Forelimb muscle (tissue), 1 donor: ENCODE measurements at regions not wholly inside any gene's neighbourhood (a gene's known extent, or its start where the extent isn't known, plus 50 kb on each side); places are given as distances from the start of the nearest gene placed in this dataset.
"Not testable (repeated sequence)": the region's sequence is repeated elsewhere in the genome, so short reads cannot be mapped to it uniquely, and the experiment has no call there.

ENCODE experiments used
- DNase-seq: peaks from one replicate; pipeline ENCODE4 v3.0.0-alpha.2; 2013; ENCODE audit warnings: low read depth

GRCh38 chr6:154921482-154921881 lies 73.6 kb upstream of the TIAM2 start:
- DNase-seq, result no peak

GRCh38 chr6:154923199-154923869 lies 71.8 kb upstream of the TIAM2 start:
- DNase-seq, result no peak

DNA sequence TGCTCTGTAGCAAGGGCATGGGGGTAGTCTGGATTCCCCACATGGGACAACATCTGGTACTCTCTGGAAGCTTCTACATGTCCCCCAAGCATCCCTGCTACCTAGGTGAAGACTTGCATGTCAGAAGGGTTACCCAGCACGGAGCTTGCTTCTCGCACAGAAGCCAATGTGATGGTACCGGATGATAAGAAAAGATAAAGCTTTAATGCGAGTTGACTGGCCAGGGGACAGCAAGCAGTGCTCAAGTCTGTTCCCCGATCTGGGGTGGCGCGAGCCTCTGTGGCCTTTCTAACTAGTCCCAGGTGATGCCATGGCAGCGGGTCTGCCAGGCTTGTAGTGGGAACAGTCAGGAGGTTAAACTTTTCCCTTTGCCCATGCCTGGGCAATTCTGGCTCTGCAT lies 70.0 kb upstream of the TIAM2 start:
- no peak for DNase-seq

- no peak for DNase-seq
Measured at GRCh38 chr6:154926366-154926765, 68.7 kb upstream of the TIAM2 start.

DNA sequence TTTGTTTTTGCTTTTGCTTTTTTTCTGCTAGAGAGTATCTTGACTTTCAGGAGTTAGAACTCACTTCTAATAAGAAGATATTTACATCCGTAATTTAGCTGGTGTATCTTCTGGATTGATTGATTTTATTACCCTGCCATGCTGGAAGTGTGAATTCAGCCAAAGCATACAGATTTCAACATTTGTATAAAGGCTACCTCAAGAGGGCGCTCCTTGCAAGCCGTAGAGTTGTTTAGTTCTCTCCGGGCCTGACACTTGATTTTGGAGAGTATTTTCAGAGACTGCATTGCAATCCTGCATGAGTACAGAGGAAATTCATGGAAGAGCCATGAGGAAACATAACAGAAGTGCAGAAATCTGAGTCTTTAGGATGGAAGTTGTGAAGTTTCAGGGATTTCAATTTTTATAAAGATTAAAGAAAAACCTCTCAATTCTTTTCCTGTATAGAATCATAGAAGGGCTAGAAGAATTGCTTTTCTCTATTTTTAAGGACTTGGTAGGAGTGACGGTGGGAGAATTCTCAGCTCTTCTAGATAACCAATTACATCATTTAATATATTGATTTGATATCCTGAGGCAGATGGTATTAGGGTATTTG lies 66.7 kb upstream of the TIAM2 start:
- DNase-seq, result peak; percentile 58

DNA sequence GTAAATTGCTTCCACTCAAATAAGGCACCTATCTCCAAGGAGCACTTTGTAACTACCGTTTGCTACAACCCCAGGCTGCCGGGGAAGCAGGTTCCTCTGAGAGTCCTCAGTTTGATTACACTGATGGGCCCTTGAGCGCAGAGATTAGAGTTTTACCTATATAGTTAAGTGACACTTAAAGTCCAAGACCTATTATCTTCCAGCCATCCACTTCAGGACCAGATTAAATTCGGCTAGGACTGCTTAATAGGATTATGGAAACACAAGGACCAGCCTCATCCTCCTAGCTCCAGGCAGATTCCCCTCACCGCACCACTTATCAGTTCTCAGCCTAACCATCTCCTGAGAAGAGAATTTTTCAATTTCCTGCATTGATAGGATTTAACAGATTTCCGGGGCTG lies 64.7 kb upstream of the TIAM2 start:
- DNase-seq, result no peak

DNA sequence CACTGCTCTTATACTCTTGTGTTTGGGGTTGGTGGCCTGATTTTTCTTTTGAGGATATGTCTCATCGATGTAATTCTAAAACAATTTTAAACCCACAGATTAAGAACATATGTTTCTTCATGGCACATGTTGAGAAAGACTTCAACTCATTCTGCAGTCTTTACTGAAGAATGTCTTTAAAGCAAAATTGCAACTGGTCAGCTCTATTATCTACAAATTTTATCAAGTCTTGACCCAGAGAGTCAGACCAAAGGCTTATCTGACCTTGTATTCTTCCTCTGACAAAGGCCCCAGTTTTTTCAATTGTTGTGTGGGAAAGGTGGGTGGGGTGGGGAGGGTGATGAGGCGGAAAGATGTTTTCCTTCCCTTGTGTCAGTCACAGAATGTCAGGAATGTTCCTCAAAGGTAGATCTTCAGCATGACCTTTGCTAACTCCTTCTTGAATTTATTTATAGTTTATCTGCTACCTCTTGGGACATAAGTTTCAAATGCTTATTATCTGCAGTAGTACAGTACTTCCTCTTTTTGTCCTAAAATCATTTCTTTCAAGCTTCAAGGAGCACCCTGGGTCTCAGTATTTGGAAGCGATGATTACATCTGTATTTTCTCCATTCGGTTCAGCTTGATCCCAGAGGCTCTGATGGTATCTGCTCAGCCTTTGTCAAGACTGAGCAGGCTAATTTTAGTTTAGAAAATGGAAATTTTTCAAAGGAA lies 63.2 kb upstream of the TIAM2 start:
- no peak for DNase-seq

DNA sequence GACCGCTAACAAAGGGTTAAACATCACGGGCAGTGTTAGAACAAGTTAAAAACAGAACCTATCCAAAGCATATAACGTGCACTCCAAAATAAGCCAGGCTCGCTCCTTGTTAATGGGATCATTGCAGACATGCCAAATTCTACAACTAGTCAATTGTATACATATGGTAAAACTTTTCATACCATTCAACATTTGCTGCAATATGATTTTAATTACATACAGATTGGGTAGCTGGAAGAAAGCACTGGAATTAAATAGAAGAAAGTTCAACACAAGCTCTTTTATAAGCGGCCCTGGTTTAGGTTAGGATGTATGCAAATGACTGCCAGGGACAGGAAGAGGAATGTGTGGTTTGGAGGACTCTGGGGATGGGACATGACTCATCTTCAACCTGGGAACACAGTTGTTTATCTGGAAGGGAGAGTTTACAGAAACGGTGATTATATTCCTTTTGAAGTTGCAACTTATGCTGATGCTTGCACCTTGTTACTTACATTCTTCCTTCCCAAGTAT lies 62.5 kb upstream of the TIAM2 start:
- DNase-seq, result peak; percentile 62

DNA sequence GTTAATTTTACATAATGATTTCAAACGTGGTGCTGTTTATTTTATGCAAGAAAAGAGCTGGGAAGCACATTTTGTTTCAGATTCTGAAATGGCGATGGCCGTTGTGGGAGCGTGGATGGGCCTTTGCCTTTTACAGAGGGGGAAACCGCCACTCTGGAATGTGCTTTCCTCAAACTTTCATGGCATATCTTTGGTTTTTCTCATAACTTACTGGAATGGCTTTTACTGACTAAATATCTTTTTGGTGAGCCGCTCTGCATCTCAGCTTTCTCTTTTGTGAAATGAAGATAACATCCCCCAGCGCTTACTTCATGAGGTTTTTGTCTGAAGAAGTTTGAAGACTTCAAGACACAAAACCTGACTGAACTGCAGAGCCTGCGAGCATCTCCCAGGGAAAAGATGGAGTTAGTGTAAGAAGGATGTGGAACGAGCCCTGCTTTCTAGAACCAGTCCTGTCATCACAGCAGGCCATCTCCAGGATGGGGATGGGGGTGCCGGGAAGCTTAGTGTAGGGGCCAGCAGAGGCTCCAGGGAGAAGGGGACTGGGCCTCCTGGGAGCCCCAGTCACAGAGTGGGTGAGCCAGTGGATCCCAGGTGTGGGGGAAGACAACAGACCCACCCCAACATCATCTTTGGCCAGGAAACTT lies 61.8 kb upstream of the TIAM2 start:
- DNase-seq, result no peak

DNA sequence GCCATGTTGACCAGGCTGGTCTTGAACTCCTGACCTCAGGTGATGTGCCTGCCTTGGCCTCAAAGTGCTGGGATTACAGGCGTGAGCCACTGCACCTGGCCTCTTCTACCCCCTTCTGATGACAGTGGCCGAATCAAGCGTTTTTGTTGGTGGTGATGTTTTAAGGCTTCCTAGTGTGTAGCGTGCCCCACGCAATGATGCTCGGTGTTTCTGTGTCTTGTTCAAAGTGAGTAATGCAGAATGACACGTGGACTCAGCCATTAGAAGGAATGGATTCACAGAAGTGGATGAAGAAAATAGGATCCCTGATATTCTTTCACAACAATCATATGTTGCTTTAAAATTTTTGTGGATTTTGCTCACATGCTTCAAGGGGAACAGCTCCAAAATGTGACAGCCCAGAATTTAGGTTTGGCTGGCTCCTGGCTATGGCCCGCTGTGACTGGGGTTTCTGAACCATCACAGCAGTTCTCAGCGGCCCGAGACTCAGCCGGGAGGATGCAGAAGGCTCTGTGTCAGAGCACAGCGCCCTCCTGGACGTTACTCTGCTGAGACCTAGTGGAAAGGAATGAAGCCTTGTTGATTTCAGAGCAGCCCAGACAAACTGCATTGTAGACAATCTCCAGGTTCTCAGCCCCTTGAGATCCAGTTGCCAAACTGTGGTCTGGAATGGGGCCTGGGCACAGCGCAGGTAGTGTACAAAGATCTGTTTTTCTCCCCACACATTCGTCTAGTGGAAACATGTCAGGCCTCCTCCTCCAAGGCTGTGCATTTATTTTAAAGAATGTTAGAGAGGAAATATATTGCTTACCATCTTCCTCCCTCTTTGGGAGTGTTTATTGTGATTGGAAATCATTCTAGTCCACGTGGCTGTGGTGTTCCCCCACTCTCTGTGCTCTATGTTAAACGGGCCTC lies 57.6 kb upstream of the TIAM2 start:
- DNase-seq, result no peak

DNA sequence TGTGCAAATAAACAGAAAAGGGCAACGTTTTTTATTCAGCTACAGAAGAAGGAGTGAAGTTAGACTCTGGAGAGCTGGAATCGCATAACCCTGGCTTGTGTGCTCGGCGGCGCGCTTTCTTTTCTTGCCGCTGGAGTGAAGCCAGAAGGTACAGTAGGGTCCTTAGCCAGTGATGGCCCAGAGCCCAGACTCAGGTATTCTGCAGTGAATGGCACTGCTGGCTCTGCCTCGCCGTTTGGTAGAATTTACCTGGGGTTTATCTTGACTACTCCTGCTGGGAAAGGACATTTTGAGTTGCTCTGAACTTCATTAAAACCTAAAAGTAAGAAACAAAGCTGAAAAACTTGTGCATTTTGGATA lies 56.9 kb upstream of the TIAM2 start:
- DNase-seq, result no peak

DNA sequence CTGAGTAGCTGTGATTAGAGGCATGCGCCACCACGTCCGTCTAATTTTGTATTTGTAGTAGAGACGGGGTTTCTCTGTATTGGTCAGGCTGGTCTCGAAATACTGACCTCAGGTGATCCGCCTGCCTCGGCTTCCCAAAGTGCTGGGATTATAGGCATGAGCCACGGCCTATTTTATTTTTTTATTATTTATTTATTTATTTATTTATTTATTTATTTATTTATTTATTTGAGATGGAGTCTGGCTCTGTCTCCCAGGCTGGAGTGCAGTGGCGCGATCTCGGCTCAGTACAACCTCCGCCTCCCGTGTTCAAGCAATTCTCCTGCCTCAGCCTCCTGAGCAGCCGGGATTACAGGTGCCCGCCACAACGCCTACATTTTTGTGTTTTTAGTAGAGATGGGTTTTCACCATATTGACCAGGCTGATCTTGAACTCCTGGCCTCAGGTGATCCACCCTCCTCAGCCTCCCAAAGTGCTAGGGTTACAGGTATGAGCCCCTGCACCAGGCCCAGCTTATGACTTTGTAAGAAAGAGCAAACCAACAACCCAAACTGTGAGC lies 56.3 kb upstream of the TIAM2 start:
- DNase-seq, result not testable (repeated sequence)

- no peak for DNase-seq
Measured at GRCh38 chr6:154942770-154943169, 52.3 kb upstream of the TIAM2 start.

GRCh38 chr6:154945271-154945890 lies 49.7 kb upstream of the TIAM2 start:
- no peak for DNase-seq
